Nucleus accumbens (tissue), 56 donors: ENCODE measurements at regions not wholly inside any gene's neighbourhood (a gene's known extent, or its start where the extent isn't known, plus 50 kb on each side); places are given as distances from the start of the nearest gene placed in this dataset.

Experiments used
- DNase-seq, 56 donors: peaks; one replicate each; lab custom pipeline; 2025; lab: John Stamatoyannopoulos, UW

GRCh38 chr12:41983856-41984255 is 160.8 kb downstream of the GXYLT1 start:
- no peak for DNase-seq

GRCh38 chr12:41983394-41983793 is 161.3 kb downstream of the GXYLT1 start:
- DNase-seq, result peak in 7 of 56 donors; percentile 1 to 31 (median 13)

GRCh38 chr12:41981758-41982157 is 162.9 kb downstream of the GXYLT1 start:
- no peak for DNase-seq

GRCh38 chr12:41981013-41981412 is 163.7 kb downstream of the GXYLT1 start:
- no peak for DNase-seq

GRCh38 chr12:41980390-41980789 is 164.3 kb downstream of the GXYLT1 start:
- DNase-seq, result no peak

GRCh38 chr12:41979574-41979973 is 165.1 kb downstream of the GXYLT1 start:
- DNase-seq, result no peak

- DNase-seq, result no peak
Measured at GRCh38 chr12:41972598-41972997, 172.1 kb downstream of the GXYLT1 start.

GRCh38 chr12:41972196-41972595 is 172.5 kb downstream of the GXYLT1 start:
- no peak for DNase-seq

- no peak for DNase-seq
Measured at GRCh38 chr12:41970744-41971143, 173.9 kb downstream of the GXYLT1 start.

GRCh38 chr12:41968599-41968998 is 176.1 kb downstream of the GXYLT1 start:
- DNase-seq, result no peak

- no peak for DNase-seq
Measured at GRCh38 chr12:41967668-41968500, 176.8 kb downstream of the GXYLT1 start.

- no peak for DNase-seq
Measured at GRCh38 chr12:41966916-41967315, 177.8 kb downstream of the GXYLT1 start.

GRCh38 chr12:41966001-41966400 is 178.7 kb downstream of the GXYLT1 start:
- DNase-seq, result no peak

GRCh38 chr12:41963398-41963797 is 181.3 kb downstream of the GXYLT1 start:
- no peak for DNase-seq

GRCh38 chr12:41962171-41962572 is 182.5 kb downstream of the GXYLT1 start:
- peak in 53 of 56 donors; percentile 1 to 87 (median 51) for DNase-seq

GRCh38 chr12:41959271-41959670 is 185.4 kb downstream of the GXYLT1 start:
- no peak for DNase-seq

- DNase-seq, result no peak
Measured at GRCh38 chr12:41956353-41956752, 188.3 kb downstream of the GXYLT1 start.

GRCh38 chr12:41950455-41950854 is 194.2 kb downstream of the GXYLT1 start:
- no peak for DNase-seq

- no peak for DNase-seq
Measured at GRCh38 chr12:41946106-41946505, 198.6 kb downstream of the GXYLT1 start.

GRCh38 chr12:41944216-41944615 is 200.5 kb downstream of the GXYLT1 start:
- DNase-seq, result no peak

- no peak for DNase-seq
Measured at GRCh38 chr12:41943671-41944070, 201.0 kb downstream of the GXYLT1 start.

GRCh38 chr12:41942354-41942753 is 202.3 kb downstream of the GXYLT1 start:
- DNase-seq, result no peak

GRCh38 chr12:41941079-41941478 is 203.6 kb downstream of the GXYLT1 start:
- no peak for DNase-seq
